CD4-positive, alpha-beta T cell treated with Interleukin-1 beta for 1 hour (primary cell): ENCODE measurements at regions not wholly inside any gene's neighbourhood (a gene's known extent, or its start where the extent isn't known, plus 50 kb on each side); places are given as distances from the start of the nearest gene placed in this dataset.

Experiments
- DNase-seq, 2 donors: peaks; one replicate each; pipeline ENCODE4 v3.0.0-alpha.2; 2020 to 2022

DNA sequence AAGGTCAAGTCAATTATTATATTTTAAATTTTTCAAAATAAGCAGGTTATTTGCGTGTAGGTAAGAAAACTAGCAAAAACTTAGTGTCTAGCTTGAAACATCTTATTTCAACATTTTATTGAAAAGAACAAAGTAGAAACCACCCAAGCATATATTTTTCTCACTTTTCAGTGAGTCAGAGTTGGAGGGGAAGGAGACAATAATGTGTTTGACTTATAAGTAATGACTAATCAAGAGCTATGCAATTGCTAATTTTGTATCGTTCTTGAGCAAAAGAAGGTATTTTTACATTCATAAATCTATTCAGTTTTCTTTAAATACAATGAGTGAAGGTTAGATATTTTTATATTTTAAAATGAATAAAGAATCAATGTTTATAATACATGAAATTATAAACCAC is 54.4 kb upstream of the P2RY1 start:
- DNase-seq: no peak

DNA sequence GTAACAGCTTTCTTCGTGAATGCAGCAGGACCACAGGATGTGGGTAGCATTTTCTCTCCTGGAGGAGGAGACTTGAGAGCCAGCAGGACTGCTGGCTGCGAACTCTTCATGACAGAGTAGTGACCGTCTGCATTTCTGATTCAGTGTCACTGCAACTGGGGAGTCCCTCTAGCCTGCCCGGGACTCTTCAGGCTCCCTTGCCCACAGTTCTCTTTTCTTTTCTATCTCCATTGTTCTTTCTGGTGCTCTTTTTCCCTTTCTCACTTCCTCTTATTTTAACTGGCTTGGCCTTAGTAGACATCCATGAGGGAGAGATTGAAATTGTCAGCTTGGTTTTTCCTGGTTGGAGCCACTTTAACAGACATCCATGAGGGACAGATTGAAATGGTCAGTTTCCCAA is 49.9 kb upstream of the P2RY1 start:
- DNase-seq: no peak
